GM12878 (cell line): ENCODE measurements at regions not wholly inside any gene's neighbourhood (a gene's known extent, or its start where the extent isn't known, plus 50 kb on each side); places are given as distances from the start of the nearest gene placed in this dataset.

Source experiments
- ATAC-seq: fragments of 200-7000 bp; cut with Tn5 transposase; 3 replicates; pipeline ENCODE4 v1.9.1; 2020; ENCODE audit warnings: mild to moderate bottlenecking, moderate library complexity
- BruUV-seq: library from RNA; stranded (reverse); fragments of 400-500 nt; replicated peaks from 2 replicates; lab custom pipeline; 2021; lab: Mats Ljungman, UMichigan
- CTCF ChIA-PET: fragments of 300-600 bp; sonication (Branson Sonifier 250); formaldehyde crosslinking; extraction: SDS; loops from one replicate; lab custom pipeline; 2021; ENCODE audit warnings: inconsistent platforms; lab: Yijun Ruan, JAX
- POLR2A ChIA-PET: fragments of 350-600 bp; formaldehyde crosslinking; extraction: SDS; loops from one replicate; lab custom pipeline; 2021; ENCODE audit warnings: inconsistent platforms; lab: Charles Lee
- RAD21 ChIA-PET: fragments of 300-600 bp; sonication (Branson Sonifier 250); formaldehyde crosslinking; loops from one replicate; lab custom pipeline; 2023; ENCODE audit warnings: antibody characterized with exemption; ENCODE audit not compliant: unreplicated experiment; lab: Charles Lee
- SMC1A ChIA-PET: fragments of 300-600 bp; sonication (Branson Sonifier 250); formaldehyde crosslinking; loops from one replicate; lab custom pipeline; 2023; ENCODE audit not compliant: unreplicated experiment, uncharacterized antibody; lab: Charles Lee
- DNase-seq: peaks from one replicate; pipeline ENCODE4 v3.0.0-alpha.2; 2011; ENCODE audit warnings: low read depth, low spot score
- FAIRE-seq: peaks from 3 replicates; lab custom pipeline; 2011; peaks lifted over from hg19 to GRCh38; lab: Jason Lieb, UNC
- H2AFZ ChIP-seq: 2 replicates; pipeline ENCODE4 v1.6.0; 2011; ENCODE audit warnings: low read depth, low read length, control low read depth; ENCODE audit not compliant: control insufficient read depth
- H3K27ac ChIP-seq: 2 replicates; pipeline ENCODE4 v1.5.1; 2011; ENCODE audit warnings: control low read depth; ENCODE audit not compliant: control insufficient read depth, insufficient read depth
- H3K27me3 ChIP-seq, 2 experiments: replicated peaks in 1 of 2; 2 replicates each; pipeline versions ENCODE4 v1.6.0 to v1.6.1; 2011; ENCODE audit warnings: low read length in 1 of 2; ENCODE audit not compliant: control insufficient read depth in 2 of 2, insufficient read depth in 2 of 2
- H3K36me3 ChIP-seq, 2 experiments: 2 replicates each; pipeline ENCODE4 v1.5.1; 2011; ENCODE audit warnings: low read length in 1 of 2; ENCODE audit not compliant: control insufficient read depth in 2 of 2, insufficient read depth in 2 of 2
- H3K4me1 ChIP-seq: 2 replicates; pipeline ENCODE4 v1.6.1; 2011; ENCODE audit warnings: mild to moderate bottlenecking, low read length, moderate library complexity, mixed read lengths; ENCODE audit not compliant: control insufficient read depth, insufficient read depth
- H3K4me2 ChIP-seq: 2 replicates; pipeline ENCODE4 v1.6.0; 2011; ENCODE audit warnings: control low read depth; ENCODE audit not compliant: control insufficient read depth, insufficient read depth
- H3K4me3 ChIP-seq: fragments of 200-600 bp; sonication (generic); 2 replicates; pipeline ENCODE4 v1.5.1; 2016
- H3K79me2 ChIP-seq: 2 replicates; pipeline ENCODE4 v1.6.0; 2011; ENCODE audit warnings: low read length; ENCODE audit not compliant: control insufficient read depth, insufficient read depth
- H3K9ac ChIP-seq: 2 replicates; pipeline ENCODE4 v1.8.0; 2011; ENCODE audit warnings: low read length, control low read depth, mixed read lengths; ENCODE audit not compliant: control insufficient read depth, insufficient read depth
- H3K9me3 ChIP-seq: replicated peaks from 3 replicates; pipeline ENCODE4 v1.5.1; 2011; ENCODE audit warnings: mild to moderate bottlenecking, low read length; ENCODE audit not compliant: control insufficient read depth, insufficient read depth
- H4K20me1 ChIP-seq: 2 replicates; pipeline ENCODE4 v1.6.0; 2011; ENCODE audit not compliant: control insufficient read depth, insufficient read depth
- BRCA1 ChIP-seq: IDR thresholded peaks from 2 replicates; pipeline ENCODE4 v1.6.1; 2011; ENCODE audit warnings: low read depth, low read length, improper control_type of control experiment
- CEBPB ChIP-seq, 2 experiments: fragments of 150-350 bp in 1 of 2; IDR thresholded peaks; 2 replicates each; pipeline ENCODE4 v1.6.1; 2012 to 2014; ENCODE audit warnings: low read depth in 2 of 2, low read length in 2 of 2, borderline replicate concordance in 1 of 2, inconsistent platforms in 1 of 2
- IKZF2 ChIP-seq, 2 experiments: fragments of 450-650 bp; IDR thresholded peaks; 2 replicates each; pipeline ENCODE4 v1.6.1; 2017; ENCODE audit warnings: mild to moderate bottlenecking in 2 of 2, moderate library complexity in 2 of 2
- NFYB ChIP-seq: IDR thresholded peaks from 2 replicates; pipeline ENCODE4 v1.6.1; 2011; ENCODE audit warnings: low read depth, mild to moderate bottlenecking, low read length, improper control_type of control experiment, moderate library complexity; ENCODE audit not compliant: insufficient read depth
- SMAD5 ChIP-seq: IDR thresholded peaks from 2 replicates; pipeline ENCODE4 v1.6.1; 2016; ENCODE audit warnings: antibody characterized with exemption, low read depth
- SMARCA5 ChIP-seq: fragments of 450-650 bp; IDR thresholded peaks from 2 replicates; pipeline ENCODE4 v1.6.1; 2017; ENCODE audit warnings: mild to moderate bottlenecking
- TCF3 ChIP-seq: IDR thresholded peaks from 2 replicates; pipeline ENCODE4 v1.6.1; 2012; ENCODE audit warnings: low read depth, mild to moderate bottlenecking, low read length, borderline replicate concordance; ENCODE audit not compliant: insufficient read depth
- ZNF274 ChIP-seq: IDR thresholded peaks from one replicate; pipeline ENCODE4 v1.8.0; 2011; ENCODE audit not compliant: insufficient read length, insufficient read depth
- ZZZ3 ChIP-seq: IDR thresholded peaks from 2 replicates; pipeline ENCODE4 v1.6.1; 2011; ENCODE audit warnings: low read depth; ENCODE audit not compliant: control insufficient read depth, insufficient read length
- WGBS: methylation state at CpG from one replicate; pipeline ENCODE4 v1.1.6; 2016; ENCODE audit warnings: low lambda C conversion rate; ENCODE audit not compliant: insufficient replicate concordance, insufficient coverage; ENCODE audit errors: missing lambda C conversion rate; 5-methylcytosine and 5-hydroxymethylcytosine counted together
- in situ Hi-C: fragments of 300-500 bp; cut with MboI; formaldehyde crosslinking; loops from 9 replicates; pipeline ENCODE4 v1.14.3; 2018; ENCODE audit warnings: mixed read lengths
- intact Hi-C: fragments of 100-400 bp; cut with micrococcal nuclease; formaldehyde crosslinking; loops from one replicate; pipeline ENCODE4 v1.14.2; 2022; ENCODE audit not compliant: unreplicated experiment
- TF ChIP-seq, protein P1 (sequence below): IDR thresholded peaks from 2 replicates; pipeline ENCODE4 v1.6.1; 2011; ENCODE audit warnings: low read depth, mild to moderate bottlenecking, low read length, moderate library complexity, borderline replicate concordance; ENCODE audit errors: extremely low read depth
- TF ChIP-seq, protein P2 (sequence below): IDR thresholded peaks from 2 replicates; pipeline ENCODE4 v1.6.1; 2011; ENCODE audit warnings: low read depth, low read length, improper control_type of control experiment, borderline replicate concordance
- TF ChIP-seq, protein P3 (sequence below): IDR thresholded peaks from 2 replicates; pipeline ENCODE4 v1.6.1; 2012; ENCODE audit warnings: mild to moderate bottlenecking, low read depth, low read length
- TF ChIP-seq, protein P4 (sequence below): fragments of 150-350 bp; IDR thresholded peaks from 2 replicates; pipeline ENCODE4 v1.6.1; 2014; ENCODE audit warnings: mild to moderate bottlenecking, low read depth, low read length

DNA sequence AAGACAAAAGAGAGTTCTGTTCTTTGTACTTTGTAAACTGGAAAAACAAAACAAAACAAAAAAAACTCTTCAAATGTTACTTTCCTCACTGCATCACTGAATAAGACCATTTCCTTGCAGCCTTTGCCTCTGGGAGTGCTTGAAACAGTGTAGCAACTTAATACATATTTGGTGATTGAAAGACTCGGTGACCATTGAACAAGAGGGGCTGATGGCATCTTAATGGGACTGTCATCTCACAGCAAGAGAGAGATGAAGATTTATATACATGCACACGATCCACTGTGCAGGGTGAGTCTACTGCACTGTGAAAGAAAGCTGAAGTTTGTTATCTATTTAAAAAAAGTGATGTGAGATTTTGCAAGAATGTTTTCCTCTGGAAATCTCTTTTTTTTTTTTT, 111.9 kb upstream of the KLHL25 start:
- ChIA-PET CTCF (interaction anchor here (0.9 kb wide), 1 partner anchor 47 kb away, joined by 3 read pairs; no protein-coding TSS in a partner anchor), POLR2A (interaction anchor here (0.6 kb wide), 1 partner anchor 586 kb away, joined by 3 read pairs; no protein-coding TSS in a partner anchor), RAD21 (no interaction called here), SMC1A (no interaction called here)
- no peaks in the 10 kb centered on the region for H3K27me3 ChIP-seq
- WGBS: 27% methylated on average over 2 of the region's 2 CpGs
- H3K4me3 ChIP-seq: no peak overlapping the region
- TF ChIP-seq SMARCA5: no peak
- TF ChIP-seq ZZZ3: no peak
- TF ChIP-seq, protein P1, sequence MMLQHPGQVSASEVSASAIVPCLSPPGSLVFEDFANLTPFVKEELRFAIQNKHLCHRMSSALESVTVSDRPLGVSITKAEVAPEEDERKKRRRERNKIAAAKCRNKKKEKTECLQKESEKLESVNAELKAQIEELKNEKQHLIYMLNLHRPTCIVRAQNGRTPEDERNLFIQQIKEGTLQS: no peak
- no peak for TF ChIP-seq NFYB
- no peak for TF ChIP-seq ZNF274
- TF ChIP-seq, protein P2, sequence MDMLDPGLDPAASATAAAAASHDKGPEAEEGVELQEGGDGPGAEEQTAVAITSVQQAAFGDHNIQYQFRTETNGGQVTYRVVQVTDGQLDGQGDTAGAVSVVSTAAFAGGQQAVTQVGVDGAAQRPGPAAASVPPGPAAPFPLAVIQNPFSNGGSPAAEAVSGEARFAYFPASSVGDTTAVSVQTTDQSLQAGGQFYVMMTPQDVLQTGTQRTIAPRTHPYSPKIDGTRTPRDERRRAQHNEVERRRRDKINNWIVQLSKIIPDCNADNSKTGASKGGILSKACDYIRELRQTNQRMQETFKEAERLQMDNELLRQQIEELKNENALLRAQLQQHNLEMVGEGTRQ: no peak
- TF ChIP-seq CEBPB (IDR thresholded peaks at IDR 0.05; ENCODE audit: borderline replicate concordance in 1 of 2, low read depth in 2 of 2, low read length in 2 of 2): no peak
- TF ChIP-seq SMAD5: no peak
- no peak for TF ChIP-seq BRCA1
- TF ChIP-seq, protein P3, sequence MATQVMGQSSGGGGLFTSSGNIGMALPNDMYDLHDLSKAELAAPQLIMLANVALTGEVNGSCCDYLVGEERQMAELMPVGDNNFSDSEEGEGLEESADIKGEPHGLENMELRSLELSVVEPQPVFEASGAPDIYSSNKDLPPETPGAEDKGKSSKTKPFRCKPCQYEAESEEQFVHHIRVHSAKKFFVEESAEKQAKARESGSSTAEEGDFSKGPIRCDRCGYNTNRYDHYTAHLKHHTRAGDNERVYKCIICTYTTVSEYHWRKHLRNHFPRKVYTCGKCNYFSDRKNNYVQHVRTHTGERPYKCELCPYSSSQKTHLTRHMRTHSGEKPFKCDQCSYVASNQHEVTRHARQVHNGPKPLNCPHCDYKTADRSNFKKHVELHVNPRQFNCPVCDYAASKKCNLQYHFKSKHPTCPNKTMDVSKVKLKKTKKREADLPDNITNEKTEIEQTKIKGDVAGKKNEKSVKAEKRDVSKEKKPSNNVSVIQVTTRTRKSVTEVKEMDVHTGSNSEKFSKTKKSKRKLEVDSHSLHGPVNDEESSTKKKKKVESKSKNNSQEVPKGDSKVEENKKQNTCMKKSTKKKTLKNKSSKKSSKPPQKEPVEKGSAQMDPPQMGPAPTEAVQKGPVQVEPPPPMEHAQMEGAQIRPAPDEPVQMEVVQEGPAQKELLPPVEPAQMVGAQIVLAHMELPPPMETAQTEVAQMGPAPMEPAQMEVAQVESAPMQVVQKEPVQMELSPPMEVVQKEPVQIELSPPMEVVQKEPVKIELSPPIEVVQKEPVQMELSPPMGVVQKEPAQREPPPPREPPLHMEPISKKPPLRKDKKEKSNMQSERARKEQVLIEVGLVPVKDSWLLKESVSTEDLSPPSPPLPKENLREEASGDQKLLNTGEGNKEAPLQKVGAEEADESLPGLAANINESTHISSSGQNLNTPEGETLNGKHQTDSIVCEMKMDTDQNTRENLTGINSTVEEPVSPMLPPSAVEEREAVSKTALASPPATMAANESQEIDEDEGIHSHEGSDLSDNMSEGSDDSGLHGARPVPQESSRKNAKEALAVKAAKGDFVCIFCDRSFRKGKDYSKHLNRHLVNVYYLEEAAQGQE: no peak
- TF ChIP-seq, protein P4, sequence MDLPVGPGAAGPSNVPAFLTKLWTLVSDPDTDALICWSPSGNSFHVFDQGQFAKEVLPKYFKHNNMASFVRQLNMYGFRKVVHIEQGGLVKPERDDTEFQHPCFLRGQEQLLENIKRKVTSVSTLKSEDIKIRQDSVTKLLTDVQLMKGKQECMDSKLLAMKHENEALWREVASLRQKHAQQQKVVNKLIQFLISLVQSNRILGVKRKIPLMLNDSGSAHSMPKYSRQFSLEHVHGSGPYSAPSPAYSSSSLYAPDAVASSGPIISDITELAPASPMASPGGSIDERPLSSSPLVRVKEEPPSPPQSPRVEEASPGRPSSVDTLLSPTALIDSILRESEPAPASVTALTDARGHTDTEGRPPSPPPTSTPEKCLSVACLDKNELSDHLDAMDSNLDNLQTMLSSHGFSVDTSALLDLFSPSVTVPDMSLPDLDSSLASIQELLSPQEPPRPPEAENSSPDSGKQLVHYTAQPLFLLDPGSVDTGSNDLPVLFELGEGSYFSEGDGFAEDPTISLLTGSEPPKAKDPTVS: no peak
- no peak for TF ChIP-seq TCF3
- TF ChIP-seq IKZF2 (IDR thresholded peaks at IDR 0.05): no peak
- no TSS peak for BruUV-seq
- H3K9ac ChIP-seq: no peak overlapping the region
- H4K20me1 ChIP-seq: no peaks in the 10 kb centered on the region
- H3K9me3 ChIP-seq: no peaks in the 10 kb centered on the region
- no peaks in the 10 kb centered on the region for H3K79me2 ChIP-seq
- H3K36me3 ChIP-seq: no peaks in the 10 kb centered on the region
- H3K27ac ChIP-seq: no peak overlapping the region
- no peak for FAIRE-seq
- intact Hi-C loops: no loop called here
- in situ Hi-C loops: no loop called here
- no peaks in the 10 kb centered on the region for H3K4me1 ChIP-seq
- H3K4me2 ChIP-seq: no peak overlapping the region
- no peak overlapping the region for H2AFZ ChIP-seq
- no peak for ATAC-seq
- DNase-seq: no peak
